GM21723 (cell line): ENCODE measurements at regions not wholly inside any gene's neighbourhood (a gene's known extent, or its start where the extent isn't known, plus 50 kb on each side); places are given as distances from the start of the nearest gene placed in this dataset.

Experiments used
- ATAC-seq: cut with Tn5 transposase; IDR thresholded peaks from one replicate; pipeline ENCODE4 v1.9.1; 2021; ENCODE audit warnings: mild to moderate bottlenecking, moderate library complexity; ENCODE audit not compliant: unreplicated experiment

DNA sequence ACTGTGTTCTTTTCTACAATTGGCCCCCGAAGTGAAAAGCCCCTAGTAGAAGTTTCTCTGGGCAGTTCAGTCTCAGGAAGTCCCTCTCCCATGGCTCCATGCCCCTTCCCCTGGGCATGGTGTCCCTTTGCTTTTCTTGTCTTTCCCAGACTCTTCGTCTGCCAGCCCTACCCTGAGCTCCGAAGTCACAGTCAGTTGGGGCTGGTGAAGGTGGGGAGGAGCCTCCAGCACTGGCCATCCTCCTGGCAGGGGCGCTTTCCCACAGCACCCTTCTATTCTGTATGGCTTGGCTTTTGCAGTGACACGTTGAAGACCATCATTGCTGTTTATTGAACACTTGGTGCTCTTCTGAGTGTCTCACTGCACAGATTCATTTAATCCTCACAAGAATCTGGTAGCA is 195.1 kb upstream of the CADM1 start:
- no peak for ATAC-seq

GRCh38 chr11:115698243-115698642 is 194.0 kb upstream of the CADM1 start:
- ATAC-seq, result no peak

DNA sequence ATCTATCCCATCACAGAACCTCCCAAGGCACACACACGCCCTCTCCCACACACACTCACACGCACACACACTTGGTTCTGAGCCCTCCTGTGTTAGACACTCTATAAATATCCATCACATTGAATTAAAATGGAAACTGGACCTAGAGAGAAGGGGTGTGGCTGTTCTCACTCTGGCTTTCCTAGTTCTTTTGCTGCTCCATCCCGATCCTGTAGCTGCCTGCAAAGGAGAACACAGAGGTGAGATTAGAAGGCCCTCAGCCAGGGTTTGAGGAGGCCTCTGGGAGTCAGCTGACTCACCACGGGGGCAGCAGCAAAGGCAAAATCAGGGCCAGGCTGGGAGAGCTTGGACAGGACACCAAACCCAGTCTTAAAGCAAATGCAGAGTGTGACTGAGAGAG is 192.3 kb upstream of the CADM1 start:
- ATAC-seq, result no peak

DNA sequence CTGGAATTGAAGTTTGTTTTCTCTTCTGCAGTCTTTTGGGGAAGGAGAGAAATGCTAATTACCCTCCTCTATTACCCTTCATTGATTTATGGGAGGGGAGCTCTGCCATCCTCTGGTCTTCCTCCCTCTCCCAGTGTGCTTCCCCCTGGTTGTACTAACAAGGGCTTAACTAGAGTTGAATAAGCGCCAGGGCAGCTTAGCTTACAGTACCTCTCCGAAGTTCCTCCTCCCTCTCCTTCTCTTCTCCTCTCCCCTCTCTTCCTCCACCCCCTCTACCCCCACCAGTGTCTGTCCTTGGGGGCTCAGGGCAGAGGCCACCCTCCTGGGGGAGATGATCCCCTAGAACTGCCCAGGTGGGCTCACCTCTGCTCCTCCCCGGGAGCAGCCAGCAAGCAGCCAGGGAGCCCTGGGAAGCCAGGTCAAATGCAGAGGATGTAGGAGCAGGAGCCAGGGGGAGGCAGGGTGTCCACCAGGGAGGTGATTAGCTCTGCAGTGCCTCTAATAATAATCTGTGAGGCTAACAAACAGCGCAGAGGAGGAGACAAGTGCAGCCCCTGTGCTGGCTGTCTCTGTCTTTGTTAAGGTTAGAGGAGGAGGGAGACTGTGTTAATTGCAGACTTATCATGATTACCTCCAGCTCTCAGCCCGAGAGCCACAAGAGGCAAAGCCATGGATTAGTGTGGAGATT is 191.6 kb upstream of the CADM1 start:
- ATAC-seq, result no peak

GRCh38 chr11:115693002-115693401 is 188.8 kb upstream of the CADM1 start:
- ATAC-seq, result no peak

GRCh38 chr11:115691030-115691429 is 186.8 kb upstream of the CADM1 start:
- no peak for ATAC-seq

DNA sequence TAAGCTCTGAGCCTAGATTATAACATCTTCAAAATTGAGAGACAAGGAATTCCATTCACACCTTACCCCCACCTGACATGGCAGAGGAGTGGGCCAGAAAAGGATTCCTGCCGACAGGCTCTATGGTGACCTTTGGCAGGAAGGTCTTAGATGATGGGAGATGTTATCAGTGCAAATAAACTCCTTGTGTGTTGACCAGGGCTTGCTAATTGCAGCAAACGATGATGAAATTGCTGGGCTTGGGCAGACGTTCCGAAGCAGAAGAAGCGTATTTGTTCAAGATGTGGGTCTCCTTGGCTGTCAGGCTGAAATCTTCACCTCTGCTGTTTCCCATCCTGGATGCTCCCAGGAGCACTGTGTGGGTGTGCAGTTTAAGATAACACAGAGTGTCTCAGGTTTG is 183.7 kb upstream of the CADM1 start:
- ATAC-seq, result no peak

DNA sequence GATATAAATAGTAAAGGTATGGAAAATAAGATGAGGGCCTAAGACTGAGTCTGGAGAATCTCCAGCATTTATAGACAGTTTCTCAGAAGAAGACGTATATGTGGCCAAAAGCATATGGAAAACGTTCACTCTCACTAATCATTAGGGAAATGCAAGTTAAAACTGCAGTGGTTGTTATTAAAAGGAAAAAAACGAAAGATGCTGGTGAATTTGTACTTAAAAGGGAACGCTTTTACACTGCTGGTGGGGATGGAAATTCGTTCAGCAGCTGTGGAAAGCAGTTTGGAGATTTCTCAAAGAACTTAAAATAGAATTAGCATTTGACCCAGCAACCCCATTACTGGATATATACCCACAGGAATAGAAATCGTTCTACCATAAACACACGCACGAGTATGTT is 180.5 kb upstream of the CADM1 start:
- ATAC-seq, result no peak

DNA sequence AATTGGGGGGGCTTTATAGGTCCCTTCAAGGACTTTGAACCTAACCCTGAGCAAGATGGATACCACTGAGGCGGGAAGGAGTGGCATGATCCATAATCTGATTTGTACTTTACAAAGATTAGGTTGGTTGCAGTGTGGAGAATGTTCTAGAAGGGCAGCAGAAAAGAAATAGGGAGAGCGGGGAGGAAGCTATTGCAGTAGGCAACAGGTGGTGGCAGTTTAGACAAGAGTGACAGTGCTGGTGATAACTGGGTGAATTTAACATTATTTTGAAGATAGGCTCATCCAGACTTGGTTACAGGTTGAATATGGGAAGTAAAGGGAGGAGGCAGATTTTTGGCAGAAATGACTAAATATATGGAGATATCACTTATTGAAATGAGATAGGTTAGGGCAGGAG is 179.9 kb upstream of the CADM1 start:
- no peak for ATAC-seq

DNA sequence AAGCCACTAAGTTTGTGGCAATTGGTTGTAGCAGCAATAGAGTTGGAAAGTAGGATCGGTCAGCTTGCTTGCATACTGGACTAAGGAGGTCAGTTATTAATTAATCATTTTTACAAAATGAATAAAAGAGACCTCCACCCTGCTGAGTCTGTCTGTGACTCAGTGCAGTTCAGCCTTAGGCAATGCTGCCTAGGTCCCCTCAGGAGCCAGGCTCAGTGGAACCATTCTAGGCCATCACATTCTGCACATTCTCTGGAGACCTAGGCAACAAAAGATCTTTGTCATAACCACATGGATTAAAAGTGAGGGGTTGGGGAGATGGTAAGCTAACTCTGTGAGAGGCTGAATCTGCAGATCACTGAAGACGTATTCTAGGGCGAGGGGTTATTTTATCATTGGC is 178.7 kb upstream of the CADM1 start:
- ATAC-seq, result no peak

- no peak for ATAC-seq
Measured at GRCh38 chr11:115682101-115682500, 177.9 kb upstream of the CADM1 start.

GRCh38 chr11:115679945-115680344 is 175.7 kb upstream of the CADM1 start:
- no peak for ATAC-seq

DNA sequence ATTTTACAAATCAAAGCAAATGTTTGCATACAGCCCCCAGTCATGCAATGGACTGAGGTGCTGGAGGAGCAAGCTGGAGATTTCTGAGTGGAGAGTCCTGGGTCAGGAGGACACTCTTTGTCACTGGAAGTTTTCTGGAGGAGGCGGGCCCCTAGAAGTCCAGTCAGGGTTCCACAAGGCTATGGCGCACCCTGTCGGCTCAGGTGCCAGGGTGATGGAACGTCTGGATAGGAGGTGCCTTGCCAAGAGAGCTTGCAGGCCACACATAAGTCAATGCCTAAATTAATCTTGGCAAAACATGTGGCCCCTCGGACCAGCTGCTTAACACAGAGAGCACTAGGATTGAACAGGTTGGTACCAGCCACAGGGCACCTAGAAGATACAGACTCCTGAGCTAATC is 174.7 kb upstream of the CADM1 start:
- no peak for ATAC-seq

GRCh38 chr11:115677190-115677589 is 173.0 kb upstream of the CADM1 start:
- ATAC-seq, result no peak

- ATAC-seq, result no peak
Measured at GRCh38 chr11:115676768-115677167, 172.6 kb upstream of the CADM1 start.

DNA sequence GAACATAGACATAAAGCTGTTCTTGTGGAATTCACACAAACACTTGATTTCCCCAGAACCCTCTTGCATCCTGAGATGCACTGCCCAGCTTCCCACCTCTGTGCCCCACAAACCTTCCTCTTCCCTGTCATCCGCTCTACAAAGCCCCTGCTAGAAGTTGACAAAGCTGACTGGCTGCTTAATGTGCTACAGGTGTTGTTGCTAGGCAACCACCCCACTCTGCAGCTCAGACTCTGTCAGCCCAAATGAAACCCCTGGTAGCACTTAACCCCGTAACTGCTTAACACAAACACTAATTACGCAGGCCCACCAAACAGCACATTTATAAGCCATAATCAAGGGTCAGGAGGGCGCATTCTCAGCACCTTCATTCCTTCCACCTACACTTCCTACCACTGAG is 172.0 kb upstream of the CADM1 start:
- ATAC-seq, result no peak

DNA sequence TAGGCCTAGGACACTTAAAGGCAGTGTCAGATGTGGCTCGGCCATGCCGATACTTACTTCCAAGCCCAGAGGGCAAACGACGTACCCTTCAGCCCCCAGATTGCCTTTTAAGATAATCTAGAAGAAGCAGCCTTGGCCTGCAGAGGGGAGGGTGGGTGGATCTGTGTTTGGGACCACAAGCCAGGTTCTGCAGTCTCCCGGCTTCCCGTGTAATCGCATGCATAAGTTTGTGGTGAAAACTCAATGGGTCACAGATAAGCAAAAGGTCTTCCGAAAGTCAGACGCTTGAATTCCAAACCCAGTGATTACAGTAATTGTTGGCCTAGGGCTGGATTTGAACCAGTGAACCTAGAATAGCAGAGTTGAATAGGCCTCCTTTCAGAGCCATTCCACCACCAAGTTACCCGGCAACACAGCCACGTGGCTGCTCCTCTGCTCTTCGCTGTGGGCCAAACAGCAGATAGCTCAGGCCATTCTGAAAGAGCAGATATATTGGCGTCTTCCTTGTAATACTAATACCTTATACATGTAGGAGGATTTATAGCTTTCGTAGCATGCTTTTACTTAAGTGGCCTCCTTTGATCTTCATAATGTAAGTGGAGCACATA is 170.8 kb upstream of the CADM1 start:
- no peak for ATAC-seq

DNA sequence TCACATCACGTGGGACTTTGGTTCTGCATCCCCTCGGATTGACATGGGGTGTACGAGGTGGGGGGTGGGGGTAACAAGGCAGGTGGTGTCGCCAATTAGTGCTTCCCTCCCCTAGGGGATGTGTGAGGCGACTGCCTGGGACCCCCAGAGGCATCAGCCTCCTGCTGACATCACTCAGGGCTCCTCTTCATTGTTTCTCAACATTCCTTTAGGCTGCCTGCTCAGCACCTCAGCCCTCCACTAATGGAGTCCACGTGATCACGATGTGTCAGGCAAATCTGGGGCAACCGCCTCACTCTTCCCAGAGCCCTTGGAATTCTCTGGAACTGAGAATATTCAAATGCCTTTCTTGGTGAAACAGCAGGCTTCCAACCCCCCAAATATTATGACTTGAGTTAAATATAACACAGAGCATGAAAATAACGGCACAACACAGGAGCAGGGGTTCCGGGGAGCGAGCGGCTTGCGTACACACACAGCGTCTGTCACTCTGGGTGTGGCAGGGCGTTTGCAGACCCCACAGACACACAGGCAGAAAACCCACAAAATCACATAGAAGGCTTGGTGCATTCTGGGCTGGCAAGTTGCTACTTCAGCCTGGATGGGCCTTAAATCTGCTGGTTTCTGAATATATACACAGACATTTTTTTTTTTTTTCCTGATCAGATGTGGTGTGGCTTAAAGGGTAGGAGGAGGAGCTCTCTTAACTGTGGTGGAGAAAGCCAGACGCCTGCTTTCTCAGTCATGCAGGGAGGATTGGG is 170.1 kb upstream of the CADM1 start:
- ATAC-seq, result no peak

- no peak for ATAC-seq
Measured at GRCh38 chr11:115673720-115674119, 169.5 kb upstream of the CADM1 start.

DNA sequence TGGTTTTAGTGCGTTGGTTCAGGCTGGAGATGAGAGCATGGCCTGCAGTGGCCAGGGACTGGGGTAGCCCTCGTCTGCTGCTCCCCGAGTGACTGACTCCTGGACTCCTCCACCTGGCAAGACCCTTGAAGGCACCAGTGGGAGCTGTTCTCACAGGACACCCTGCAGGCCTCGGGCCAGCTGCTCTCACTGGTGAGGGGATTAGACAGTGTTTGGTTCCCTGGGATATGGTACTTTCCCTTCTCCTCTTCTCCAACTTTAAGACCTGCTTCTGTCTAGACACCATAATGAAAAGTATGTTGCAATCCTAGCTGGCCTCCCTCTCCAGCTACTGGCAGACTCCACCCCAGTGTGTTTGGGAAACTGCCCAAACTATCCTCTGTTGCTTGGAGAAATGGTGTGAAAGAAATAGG is 168.8 kb upstream of the CADM1 start:
- ATAC-seq, result no peak

DNA sequence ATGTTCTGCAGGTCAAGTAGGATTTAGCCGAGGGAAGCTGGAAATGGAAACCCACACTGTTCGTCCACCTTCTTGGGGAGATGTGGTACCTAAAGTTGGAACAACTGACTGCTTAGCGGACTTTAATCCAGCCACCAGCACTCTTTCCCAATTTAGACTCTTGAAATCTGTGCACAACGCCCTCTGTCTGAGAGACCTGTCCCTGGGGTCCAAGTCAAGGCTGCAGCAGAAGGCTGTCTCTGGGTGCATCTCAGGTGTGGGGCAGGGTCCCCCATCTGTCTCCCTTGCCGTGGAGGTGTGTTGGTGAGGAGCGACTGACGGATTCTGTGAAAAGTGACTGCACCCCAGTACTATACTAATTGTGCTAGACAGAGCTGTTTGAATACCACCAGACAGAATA is 168.2 kb upstream of the CADM1 start:
- ATAC-seq, result no peak

DNA sequence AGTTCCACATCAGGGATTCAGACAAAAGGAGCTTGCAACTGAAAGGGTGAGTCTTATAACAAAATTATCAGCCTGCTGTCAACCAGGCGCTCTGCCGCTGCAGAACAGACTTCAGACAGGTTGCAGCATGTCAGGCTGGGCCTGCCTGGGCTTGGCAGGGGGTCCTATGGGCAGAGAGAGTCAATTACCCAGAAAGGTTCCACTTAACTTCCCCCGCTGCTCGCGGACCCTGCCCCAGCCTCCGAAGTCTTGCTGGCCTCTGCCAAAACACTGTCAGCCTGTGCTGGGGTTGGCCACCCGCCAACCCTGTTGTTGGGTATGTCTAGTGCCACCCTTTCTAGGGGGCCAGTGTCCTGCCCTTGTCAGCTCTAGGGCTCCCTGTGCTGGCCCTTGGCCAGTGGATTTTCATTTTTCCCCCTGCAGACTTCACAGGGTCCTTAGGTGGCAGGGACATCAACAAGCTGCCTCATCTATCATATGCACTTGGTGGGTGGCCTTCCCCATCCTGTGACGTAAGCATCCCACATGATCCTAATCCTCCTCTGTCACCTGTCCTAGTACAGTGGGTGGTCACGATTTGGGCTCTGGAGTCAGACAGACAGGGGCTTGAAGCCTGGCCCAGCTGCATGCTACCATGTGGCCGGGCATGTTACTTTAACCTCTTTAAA is 166.5 kb upstream of the CADM1 start:
- no peak for ATAC-seq
